ENCODE measurements at regions not wholly inside any gene's neighbourhood (a gene's known extent, or its start where the extent isn't known, plus 50 kb on each side); places are given as distances from the start of the nearest gene placed in this dataset.

GRCh38 chr2:104794441-104794840, 59.5 kb upstream of the POU3F3 start:
- TF ChIP-seq CTCF (IDR thresholded peaks at IDR 0.05; ENCODE audit: insufficient read depth, low read length, poor library complexity, severe bottlenecking) (no peak), EZH2phosphoT487 (conservative IDR thresholded peaks at IDR 0.05; ENCODE audit: low read length) (no peak)
